Hepatocyte (in vitro differentiated cells): ENCODE measurements at regions not wholly inside any gene's neighbourhood (a gene's known extent, or its start where the extent isn't known, plus 50 kb on each side); places are given as distances from the start of the nearest gene placed in this dataset.

Experiments
- DNase-seq: peaks from one replicate; pipeline ENCODE4 v3.0.0-alpha.2; 2016; ENCODE audit warnings: low spot score
- H2AFZ ChIP-seq: fragments of 200-600 bp; sonication (generic); 2 replicates; pipeline ENCODE4 v1.6.0; 2016; ENCODE audit warnings: antibody characterized with exemption, mild to moderate bottlenecking
- H3K27ac ChIP-seq: fragments of 200-600 bp; sonication (generic); 2 replicates; pipeline ENCODE4 v1.5.1; 2016; ENCODE audit warnings: mild to moderate bottlenecking
- H3K27me3 ChIP-seq: fragments of 200-600 bp; sonication (generic); 2 replicates; pipeline ENCODE4 v1.6.1; 2016
- H3K36me3 ChIP-seq: fragments of 200-600 bp; sonication (generic); replicated peaks from 2 replicates; pipeline ENCODE4 v1.5.1; 2016; ENCODE audit warnings: low read depth; ENCODE audit not compliant: insufficient read depth
- H3K4me1 ChIP-seq: fragments of 200-600 bp; sonication (generic); 2 replicates; pipeline ENCODE4 v1.5.1; 2016; ENCODE audit warnings: mild to moderate bottlenecking, moderate library complexity; ENCODE audit not compliant: insufficient read depth
- H3K4me2 ChIP-seq: fragments of 200-600 bp; sonication (generic); 2 replicates; pipeline ENCODE4 v1.6.0; 2016
- H3K4me3 ChIP-seq: fragments of 200-600 bp; sonication (generic); 2 replicates; pipeline ENCODE4 v1.5.1; 2016; ENCODE audit warnings: mild to moderate bottlenecking
- H3K79me2 ChIP-seq: fragments of 200-600 bp; sonication (generic); 2 replicates; pipeline ENCODE4 v1.6.0; 2017; ENCODE audit warnings: mild to moderate bottlenecking
- H3K9me2 ChIP-seq: fragments of 200-600 bp; sonication (generic); replicated peaks from 2 replicates; pipeline ENCODE4 v1.6.0; 2017; ENCODE audit warnings: mild to moderate bottlenecking; ENCODE audit not compliant: insufficient read depth
- H3K9me3 ChIP-seq: fragments of 200-600 bp; sonication (generic); 2 replicates; pipeline ENCODE4 v1.5.1; 2016; ENCODE audit warnings: low read depth, mild to moderate bottlenecking
- H4K20me1 ChIP-seq: fragments of 200-600 bp; sonication (generic); 2 replicates; pipeline ENCODE4 v1.6.0; 2016; ENCODE audit warnings: mild to moderate bottlenecking; ENCODE audit not compliant: insufficient read depth, poor library complexity, severe bottlenecking
- EZH2 ChIP-seq: fragments of 200-600 bp; sonication (generic); IDR thresholded peaks from 2 replicates; pipeline ENCODE4 v1.6.1; 2016; ENCODE audit warnings: antibody characterized with exemption, mild to moderate bottlenecking, borderline replicate concordance
- EZH2phosphoT487 ChIP-seq: fragments of 200-600 bp; sonication (generic); IDR thresholded peaks from one replicate; pipeline ENCODE4 v1.6.1; 2018; ENCODE audit warnings: antibody characterized with exemption, mild to moderate bottlenecking, low read depth, moderate library complexity; ENCODE audit not compliant: unreplicated experiment, severe bottlenecking
- WGBS: methylation state at CpG from one replicate; pipeline ENCODE4 v1.1.6; 2016; ENCODE audit warnings: low lambda C conversion rate; ENCODE audit errors: missing lambda C conversion rate; 5-methylcytosine and 5-hydroxymethylcytosine counted together
- TF ChIP-seq, protein P1 (sequence below): fragments of 200-600 bp; sonication (generic); IDR thresholded peaks from 2 replicates; pipeline ENCODE4 v1.5.1; 2016; ENCODE audit warnings: antibody characterized with exemption, mild to moderate bottlenecking; ENCODE audit not compliant: poor library complexity

DNA sequence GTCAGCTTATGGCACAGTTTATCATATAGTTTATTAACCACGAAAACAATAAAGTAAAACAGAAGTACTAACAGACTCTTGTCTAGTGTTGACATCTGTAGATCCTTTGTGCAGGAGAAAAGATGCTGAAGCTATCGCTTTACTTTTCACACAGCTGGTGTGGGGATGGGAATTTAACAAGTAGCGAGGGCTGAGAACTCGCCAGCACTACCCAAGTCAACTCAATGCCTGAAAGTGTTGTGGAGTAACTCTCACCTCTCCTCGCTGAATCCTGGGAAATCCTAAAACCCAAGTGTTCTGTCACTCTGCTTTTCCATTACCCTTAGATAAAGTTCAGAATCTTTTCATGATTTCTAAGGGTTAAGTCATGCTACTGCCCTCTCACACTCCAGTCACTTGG lies 264.2 kb downstream of the BMP4 start:
- DNase-seq = no peak
- peak overlapping the region; percentile 24 for H3K27ac ChIP-seq
- H3K36me3 ChIP-seq = no peaks in the 10 kb centered on the region
- H3K27me3 ChIP-seq = no peaks in the 10 kb centered on the region
- no peak overlapping the region for H2AFZ ChIP-seq
- no peaks in the 10 kb centered on the region for H3K79me2 ChIP-seq
- no peaks in the 10 kb centered on the region for H3K4me1 ChIP-seq
- H4K20me1 ChIP-seq = no peaks in the 10 kb centered on the region
- no peaks in the 10 kb centered on the region for H3K9me2 ChIP-seq
- 84% methylated on average over 5 of the region's 5 CpGs for whole genome bisulfite sequencing
- no peak overlapping the region for H3K4me2 ChIP-seq
- H3K4me3 ChIP-seq = no peak overlapping the region
- TF ChIP-seq, protein P1, sequence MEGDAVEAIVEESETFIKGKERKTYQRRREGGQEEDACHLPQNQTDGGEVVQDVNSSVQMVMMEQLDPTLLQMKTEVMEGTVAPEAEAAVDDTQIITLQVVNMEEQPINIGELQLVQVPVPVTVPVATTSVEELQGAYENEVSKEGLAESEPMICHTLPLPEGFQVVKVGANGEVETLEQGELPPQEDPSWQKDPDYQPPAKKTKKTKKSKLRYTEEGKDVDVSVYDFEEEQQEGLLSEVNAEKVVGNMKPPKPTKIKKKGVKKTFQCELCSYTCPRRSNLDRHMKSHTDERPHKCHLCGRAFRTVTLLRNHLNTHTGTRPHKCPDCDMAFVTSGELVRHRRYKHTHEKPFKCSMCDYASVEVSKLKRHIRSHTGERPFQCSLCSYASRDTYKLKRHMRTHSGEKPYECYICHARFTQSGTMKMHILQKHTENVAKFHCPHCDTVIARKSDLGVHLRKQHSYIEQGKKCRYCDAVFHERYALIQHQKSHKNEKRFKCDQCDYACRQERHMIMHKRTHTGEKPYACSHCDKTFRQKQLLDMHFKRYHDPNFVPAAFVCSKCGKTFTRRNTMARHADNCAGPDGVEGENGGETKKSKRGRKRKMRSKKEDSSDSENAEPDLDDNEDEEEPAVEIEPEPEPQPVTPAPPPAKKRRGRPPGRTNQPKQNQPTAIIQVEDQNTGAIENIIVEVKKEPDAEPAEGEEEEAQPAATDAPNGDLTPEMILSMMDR = no peak
- TF ChIP-seq EZH2phosphoT487 = no peak
- no peak for TF ChIP-seq EZH2
- H3K9me3 ChIP-seq = no peaks in the 10 kb centered on the region

DNA sequence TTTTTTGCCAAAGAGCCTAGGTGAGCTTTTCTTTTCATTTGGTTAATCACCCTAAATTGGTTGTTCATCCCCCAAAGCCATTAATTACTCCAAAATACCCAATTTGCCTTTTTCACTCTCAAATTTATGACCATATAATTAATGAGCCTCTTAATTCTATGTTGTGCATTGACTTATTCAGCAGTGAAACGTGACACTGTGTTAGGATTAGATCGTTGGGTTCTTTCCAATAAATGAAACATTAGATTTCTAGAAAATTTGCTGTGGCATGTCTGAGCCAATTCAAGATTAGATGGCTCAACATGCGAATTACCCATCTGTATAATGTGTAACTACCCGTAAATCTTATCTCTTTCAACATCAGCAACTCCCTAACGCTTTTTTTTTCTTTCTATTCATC lies 273.4 kb downstream of the BMP4 start:
- no peak overlapping the region for H2AFZ ChIP-seq
- no peaks in the 10 kb centered on the region for H3K27me3 ChIP-seq
- no peak overlapping the region for H3K27ac ChIP-seq
- 41% methylated on average over 5 of the region's 5 CpGs for WGBS
- TF ChIP-seq EZH2phosphoT487 = no peak
- TF ChIP-seq, protein P1 = no peak
- TF ChIP-seq EZH2 = no peak
- H3K9me3 ChIP-seq = no peaks in the 10 kb centered on the region
- H4K20me1 ChIP-seq = no peaks in the 10 kb centered on the region
- H3K9me2 ChIP-seq = no peaks in the 10 kb centered on the region
- H3K36me3 ChIP-seq = no peaks in the 10 kb centered on the region
- no peak overlapping the region for H3K4me2 ChIP-seq
- H3K79me2 ChIP-seq = no peaks in the 10 kb centered on the region
- no peak for DNase-seq
- peaks cover 10% of the 10 kb centered on the region for H3K4me1 ChIP-seq
- no peak overlapping the region for H3K4me3 ChIP-seq

DNA sequence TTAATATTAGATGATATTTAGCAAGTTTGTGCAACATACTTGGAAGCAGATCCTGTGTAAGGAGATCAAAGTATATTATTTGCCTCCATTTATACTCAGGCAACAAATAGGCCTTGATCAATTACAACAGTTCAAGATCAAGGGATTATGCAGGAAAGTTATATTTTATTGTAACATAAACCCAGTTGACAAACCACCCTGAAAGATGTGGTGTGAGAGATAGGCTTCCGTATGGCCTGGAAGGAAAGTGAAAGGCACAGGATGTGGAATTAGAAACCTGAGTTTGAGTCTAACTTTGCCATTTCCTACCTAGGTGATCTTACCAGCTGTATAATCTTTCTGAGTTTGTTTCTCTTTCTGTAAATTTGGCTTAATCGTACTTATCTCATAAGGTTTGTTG lies 284.1 kb downstream of the BMP4 start:
- Histone ChIP-seq H3K27ac (no peak overlapping the region), H2AFZ (no peak overlapping the region), H3K36me3 (no peaks in the 10 kb centered on the region), H3K4me2 (no peak overlapping the region), H3K79me2 (no peaks in the 10 kb centered on the region), H3K4me1 (peaks cover 6% of the 10 kb centered on the region), H3K27me3 (no peaks in the 10 kb centered on the region), H3K9me2 (no peaks in the 10 kb centered on the region), H3K9me3 (no peaks in the 10 kb centered on the region), H3K4me3 (no peak overlapping the region), H4K20me1 (no peaks in the 10 kb centered on the region)
- no peak for DNase-seq
- WGBS = 73% methylated on average over 2 of the region's 2 CpGs
- TF ChIP-seq, protein P1 = no peak
- TF ChIP-seq EZH2phosphoT487 = no peak
- TF ChIP-seq EZH2 = no peak

DNA sequence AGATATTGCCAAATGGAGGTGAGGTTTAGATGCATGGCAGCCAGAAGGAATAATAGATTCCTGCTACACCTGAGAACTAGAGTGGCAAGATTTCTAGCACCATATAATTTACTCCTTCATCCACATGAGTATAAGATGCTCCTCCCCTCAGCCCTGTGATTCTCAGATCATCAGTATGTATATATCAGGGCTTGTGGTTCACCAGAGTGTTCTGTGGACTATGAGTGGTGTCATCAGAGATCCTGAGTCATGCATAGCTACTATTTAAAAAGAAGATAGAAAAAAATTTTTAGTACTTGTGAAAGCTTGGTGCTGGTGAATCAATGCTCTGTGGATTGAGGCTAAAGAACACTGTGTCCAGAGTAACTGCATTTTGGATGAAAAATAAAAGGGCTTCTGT lies 285.9 kb downstream of the BMP4 start:
- Histone ChIP-seq H3K27ac (peak overlapping the region; percentile 36), H3K4me1 (peaks cover 6% of the 10 kb centered on the region), H3K36me3 (no peaks in the 10 kb centered on the region), H4K20me1 (no peaks in the 10 kb centered on the region), H2AFZ (no peak overlapping the region), H3K9me2 (no peaks in the 10 kb centered on the region), H3K4me2 (no peak overlapping the region), H3K79me2 (no peaks in the 10 kb centered on the region), H3K9me3 (no peaks in the 10 kb centered on the region), H3K27me3 (no peaks in the 10 kb centered on the region), H3K4me3 (no peak overlapping the region)
- TF ChIP-seq, protein P1 = no peak
- TF ChIP-seq EZH2 = no peak
- no peak for TF ChIP-seq EZH2phosphoT487
- peak; percentile 39 for DNase-seq
